ENCODE measurements at regions not wholly inside any gene's neighbourhood (a gene's known extent, or its start where the extent isn't known, plus 50 kb on each side); places are given as distances from the start of the nearest gene placed in this dataset.

DNA sequence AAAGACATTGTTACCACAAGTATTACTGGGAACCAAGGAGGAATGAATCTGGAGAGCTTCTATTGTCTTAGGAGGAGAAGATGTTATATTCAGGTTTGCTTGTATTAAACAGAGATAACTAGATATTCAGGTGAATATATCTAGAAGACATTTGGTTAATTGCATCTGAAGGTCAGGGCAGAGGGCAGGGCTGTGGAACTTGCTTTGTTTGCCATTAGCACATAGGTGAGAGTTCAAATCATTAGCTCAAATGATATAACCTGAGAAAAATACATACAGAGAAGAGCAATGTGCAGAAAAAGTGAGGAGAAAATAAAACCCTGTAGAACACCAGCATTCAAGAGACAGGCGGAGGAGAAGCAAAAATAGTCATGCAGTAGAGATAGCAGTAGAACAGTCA, 116.8 kb downstream of the DNAJB9 start:
- no peak for DNase-seq (ENCODE audit: low read depth in 2 of 2)

DNA sequence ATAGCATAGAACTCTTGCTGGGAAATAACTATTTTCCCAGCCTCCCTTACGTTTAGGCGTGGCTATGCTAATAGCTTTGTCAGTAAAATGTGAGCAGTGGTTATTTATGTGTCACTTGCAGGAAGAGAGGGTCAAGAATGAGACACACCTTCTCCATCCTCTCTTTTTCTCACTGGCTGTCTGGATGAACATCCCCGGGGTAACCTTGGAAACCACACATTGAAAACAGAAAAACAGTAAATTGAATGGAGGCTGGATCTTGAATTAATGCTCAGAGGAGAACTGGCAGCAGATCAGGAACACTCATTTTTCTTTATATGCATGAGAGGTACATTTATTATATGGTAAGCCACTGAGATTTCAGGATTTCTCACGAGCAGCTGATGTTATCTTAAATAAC, 127.6 kb downstream of the DNAJB9 start:
- DNase-seq (ENCODE audit: low read depth in 2 of 2): no peak

DNA sequence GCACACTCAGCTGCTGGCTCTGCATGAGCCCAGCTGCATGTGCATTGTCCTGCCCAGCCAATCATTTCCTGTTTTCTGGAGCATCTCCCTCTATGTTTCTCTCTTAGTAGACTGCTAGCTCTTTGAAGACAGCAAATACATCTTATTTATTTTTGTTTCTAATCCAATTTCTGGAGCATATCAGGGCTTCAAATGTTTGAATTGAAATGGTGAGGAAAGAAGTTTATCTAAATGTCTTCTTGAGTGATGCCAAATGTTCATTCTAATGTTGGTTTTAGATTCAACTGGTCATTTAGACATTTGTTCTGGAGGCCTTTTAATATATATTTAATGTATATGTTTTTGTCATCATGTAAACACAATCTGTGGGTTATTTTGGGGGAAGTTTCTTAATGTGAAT, 141.9 kb downstream of the DNAJB9 start:
- DNase-seq (ENCODE audit: low read depth in 2 of 2): no peak

DNA sequence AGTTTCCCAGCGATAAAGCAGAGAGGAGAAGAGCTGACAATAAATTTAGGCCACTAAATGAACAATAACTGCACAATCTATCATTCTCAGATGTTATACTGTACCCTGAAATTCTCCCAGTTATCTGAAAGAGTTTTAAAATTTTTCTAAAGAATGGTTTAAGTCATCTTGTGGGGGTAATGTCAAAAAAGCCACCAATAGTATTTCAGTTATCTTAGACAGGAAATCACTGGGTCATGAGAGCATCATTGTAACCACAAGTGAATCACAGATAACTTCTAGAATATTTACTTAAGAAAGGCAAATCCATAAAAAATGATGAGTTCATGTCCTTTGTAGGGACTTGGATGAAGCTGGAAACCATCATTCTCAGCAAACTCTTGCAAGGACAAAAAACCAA, 147.1 kb downstream of the DNAJB9 start:
- DNase-seq (ENCODE audit: low read depth in 2 of 2): no peak

DNA sequence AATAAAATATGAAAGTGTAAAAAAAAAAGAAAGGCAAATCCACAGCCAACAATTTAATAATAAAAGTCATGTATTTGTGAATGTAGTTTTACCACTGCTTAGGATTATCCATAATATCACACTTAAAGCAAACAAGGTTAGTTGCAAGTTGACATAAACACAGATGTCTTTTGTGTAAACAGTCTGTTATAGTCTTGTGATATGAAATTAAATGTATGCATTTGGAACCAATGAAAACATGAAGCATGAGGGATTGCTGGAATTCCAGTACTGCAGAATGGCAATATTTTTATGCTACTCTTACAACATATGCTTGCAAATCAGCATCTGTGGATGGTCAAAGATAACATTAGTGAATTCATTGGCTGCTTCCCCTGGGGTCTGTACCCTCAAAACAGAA, 148.1 kb downstream of the DNAJB9 start:
- DNase-seq (ENCODE audit: low read depth in 2 of 2): no peak

DNA sequence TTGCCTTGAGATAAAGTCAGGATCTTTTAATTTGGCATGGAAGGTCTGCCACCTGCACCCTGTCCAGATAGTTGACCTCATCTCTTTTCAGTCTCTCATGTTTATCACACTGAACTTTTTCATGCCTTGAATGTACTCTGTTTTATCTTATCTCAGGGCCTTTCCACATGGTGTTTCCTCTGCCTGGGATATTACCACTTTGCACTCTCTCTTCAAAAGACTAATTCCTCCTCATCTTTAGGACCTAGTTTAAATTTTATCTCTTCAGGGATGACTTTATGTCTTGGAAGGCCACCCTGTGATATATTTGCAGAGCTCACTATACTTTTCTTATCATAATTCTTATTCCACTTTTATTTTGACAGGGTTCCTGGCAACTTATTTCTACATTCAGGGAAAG, 150.0 kb downstream of the DNAJB9 start:
- DNase-seq (ENCODE audit: low read depth in 2 of 2): no peak

DNA sequence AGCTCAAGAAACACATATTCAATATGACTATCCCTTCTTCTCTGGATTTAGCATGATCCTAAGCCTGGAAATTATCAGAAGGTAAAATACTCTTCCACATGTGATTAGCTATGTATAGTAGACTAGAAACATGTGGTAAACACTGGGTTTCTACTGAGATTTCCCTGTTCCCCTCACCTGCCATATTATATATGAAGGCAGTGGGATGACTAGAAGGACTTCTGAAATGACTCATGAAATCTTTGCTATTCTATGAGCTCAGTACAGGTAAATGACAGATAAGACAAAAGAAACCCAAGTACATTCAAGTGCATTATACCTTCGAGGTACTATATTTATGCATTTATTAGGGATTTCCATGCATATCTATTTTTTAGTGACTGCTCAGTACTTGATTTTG, 152.9 kb downstream of the DNAJB9 start:
- DNase-seq (ENCODE audit: low read depth in 2 of 2): no peak

DNA sequence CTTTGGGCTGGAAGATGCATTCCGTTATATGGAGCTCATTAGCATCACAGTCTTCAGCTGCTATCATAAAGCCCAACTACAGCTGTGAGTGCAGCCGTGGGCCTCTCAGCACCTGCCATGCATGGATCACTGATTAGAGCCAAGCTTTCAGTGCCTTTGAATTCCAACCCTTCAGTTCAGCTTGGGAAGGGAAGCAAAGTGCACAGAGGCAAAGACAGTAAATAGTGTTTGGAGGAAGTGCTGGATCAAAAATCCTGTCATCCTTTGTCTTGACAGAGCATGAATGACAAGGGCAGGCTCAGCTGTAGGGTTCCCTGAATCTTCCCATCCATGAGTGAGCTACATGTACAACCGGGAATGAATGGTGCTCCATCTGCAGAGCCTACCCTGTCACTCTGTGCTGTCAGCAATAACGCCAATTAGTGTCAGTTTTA, 153.7 kb downstream of the DNAJB9 start:
- DNase-seq (ENCODE audit: low read depth in 2 of 2): no peak

DNA sequence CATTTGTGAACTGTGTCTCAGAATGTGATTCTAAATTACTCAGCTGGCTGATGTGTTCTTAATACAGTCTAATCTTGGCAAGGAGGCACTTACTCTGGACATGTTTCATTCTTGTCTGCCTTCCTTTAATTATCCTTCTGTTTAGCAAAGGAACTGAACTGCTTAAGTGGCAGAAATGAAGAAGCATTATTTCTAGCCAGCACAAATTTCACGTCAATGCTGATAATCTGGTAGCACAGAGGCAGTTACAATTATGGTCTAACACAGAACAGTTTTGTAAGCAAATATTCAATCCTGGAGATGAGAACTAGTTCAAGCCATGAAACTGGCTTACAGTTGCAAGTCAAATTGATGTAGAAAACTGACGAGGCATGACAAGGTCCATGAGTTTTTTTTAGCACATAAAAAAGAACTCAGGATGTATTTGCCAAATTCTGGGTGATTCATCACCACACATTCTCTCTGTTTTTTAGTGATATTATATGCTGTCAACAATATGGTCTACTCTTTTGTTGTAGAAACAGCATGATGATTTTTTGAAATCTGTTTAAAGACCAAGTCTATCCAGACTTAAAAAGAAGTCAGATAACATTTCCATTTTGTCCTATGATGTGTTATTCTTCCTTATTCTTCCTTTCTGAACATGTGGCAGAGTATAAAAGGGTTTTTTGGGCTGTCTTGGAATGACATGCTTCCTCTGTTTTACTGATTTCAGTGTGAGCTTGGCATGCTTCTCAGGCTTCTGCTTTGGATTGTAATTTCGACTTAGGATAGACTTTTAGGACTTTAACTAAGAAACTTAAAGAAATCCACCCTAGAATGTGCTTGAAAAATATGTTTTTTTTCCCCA, 154.8 kb downstream of the DNAJB9 start:
- no peak for DNase-seq (ENCODE audit: low read depth in 2 of 2)

DNA sequence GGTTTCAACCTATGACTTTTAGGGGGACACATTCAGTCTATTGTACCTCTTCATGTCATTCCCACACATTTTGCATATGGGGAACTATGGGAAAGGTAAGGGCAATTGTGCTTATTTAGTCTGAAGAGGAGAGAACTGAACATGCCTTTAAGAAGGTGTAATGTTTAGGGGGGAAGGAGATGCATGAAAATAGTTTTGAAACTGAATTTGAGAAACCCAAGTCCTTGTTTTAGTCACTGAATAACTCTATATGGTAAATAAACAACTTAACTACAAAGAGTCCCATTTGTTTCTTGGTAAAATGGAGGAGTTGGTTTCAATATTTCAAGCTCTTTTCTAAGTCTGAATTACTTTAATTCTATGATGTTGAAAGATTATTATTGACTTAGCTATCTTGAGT, 166.1 kb downstream of the DNAJB9 start:
- DNase-seq (ENCODE audit: low read depth in 2 of 2): no peak

DNA sequence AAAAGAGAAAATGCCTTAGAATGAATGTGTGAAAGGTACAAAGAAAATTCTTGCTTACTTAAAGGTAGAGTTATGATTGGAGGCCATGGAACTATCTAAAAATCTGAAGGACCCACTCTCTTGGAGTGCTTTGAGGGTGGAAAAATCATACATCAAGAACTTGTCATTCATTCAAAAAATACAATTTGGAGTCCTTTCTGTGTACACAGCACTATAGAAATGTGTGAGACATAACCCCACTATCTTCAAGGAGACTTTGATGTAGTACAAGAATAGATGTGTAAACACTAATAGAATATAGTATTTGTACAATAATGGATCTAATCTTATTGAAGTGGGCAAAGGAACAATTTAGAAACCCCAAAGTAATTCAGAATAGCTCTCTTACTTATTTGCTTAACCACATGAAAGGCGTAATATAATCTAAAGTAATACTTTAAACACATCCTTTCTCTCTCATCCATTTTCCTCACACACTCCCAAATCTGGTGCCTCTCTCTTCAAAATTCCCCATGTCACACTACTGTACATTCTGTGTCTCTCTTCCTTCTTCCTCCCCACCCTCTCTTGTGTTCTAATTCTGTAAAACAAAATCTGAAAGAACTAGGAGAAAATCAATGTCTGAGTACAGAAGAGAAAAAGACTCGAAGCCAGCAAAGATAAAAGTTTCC, 166.7 kb downstream of the DNAJB9 start:
- no peak for DNase-seq (ENCODE audit: low read depth in 2 of 2)

DNA sequence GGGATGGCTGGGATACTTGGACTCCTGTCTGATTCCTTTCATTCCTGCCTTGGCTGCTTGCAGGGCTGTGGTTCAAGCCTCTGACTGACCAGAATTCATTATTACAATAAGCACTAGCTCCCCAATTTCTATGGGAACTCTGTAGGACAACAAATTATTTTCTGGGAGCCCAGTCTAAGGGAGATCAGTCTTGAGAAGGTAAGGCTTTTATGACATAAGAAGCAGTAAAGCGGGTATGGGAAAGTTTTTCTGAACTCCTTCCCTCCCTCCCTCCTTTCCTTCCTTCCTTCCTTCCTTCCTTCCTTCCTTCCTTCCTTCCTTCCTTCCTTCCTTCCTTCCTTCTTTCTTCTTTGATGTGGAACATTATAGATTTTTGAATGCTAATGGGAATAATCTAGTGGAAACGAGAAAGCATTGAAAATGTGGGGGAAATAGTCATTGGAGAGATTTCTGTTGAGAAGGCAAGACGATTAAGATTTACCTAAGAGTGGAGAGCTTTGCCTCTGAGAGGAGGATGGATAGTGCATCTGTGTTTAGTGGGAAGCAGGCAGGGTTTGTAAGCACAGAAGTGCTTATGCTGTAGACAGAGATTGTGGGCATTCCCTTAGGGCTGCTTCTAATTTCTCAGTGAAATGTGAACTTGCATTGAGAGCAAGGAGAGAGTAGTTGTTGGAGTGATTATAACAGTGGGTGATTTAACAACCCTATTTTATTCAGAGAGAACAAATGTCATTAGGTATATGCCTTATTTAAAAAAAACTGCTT, 201.5 kb downstream of the DNAJB9 start:
- DNase-seq (ENCODE audit: low read depth in 2 of 2): no peak

DNA sequence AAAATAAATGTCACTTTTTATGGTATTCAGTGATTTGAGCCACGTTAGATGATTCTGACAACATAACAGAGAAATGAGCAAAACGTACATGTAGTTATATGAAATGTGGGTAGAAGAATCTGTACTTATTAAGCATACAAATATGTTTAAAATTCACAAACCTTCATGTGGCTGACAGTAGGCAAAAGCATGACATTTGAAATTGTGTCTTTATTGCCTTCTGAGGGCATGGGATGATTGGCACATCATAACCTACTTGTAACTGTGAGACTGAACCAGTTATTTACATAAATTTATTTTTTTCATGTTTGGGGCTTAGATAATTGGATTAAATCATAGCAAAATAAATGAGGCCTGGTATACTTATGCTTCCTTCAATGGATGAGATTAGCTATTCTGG, 202.2 kb downstream of the DNAJB9 start:
- DNase-seq (ENCODE audit: low read depth in 2 of 2): no peak

DNA sequence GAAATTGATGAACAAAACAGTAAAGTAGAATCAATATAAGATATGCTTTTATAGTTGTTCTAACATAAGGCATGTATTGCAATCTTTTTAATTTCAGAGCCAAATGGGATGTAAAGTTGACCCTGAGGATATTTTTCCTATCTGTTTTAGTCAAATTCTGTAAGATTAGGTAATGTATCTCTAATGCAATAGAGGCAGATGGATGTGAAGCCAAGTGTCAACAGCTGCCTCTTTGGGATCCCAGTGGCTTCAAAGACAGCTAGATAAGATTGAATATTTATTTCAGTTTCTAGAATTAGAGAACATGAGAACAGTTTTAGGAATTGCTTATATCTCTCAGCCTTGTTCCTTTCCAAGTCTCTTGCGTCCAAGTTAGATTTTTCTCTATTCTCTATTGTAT, 208.3 kb downstream of the DNAJB9 start:
- DNase-seq (ENCODE audit: low read depth in 2 of 2): no peak

DNA sequence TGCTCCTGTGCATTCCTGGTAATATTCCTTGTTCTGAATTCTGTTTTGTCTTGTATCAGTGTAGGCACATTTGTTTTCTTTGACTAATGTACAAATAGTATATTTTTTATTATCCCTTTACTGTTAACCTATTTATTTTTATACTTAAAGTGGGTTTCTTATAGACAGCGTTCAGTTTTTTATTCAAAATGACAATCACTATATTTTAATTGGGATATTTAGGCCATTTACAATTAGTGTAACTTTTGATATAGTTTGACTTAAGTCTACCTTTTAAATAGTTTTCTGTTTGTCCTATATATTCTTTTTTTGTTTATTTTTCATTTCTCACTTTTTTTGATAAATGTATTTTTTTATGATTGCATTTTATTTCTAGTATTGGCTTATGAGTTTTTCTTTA, 219.8 kb downstream of the DNAJB9 start:
- no peak for DNase-seq (ENCODE audit: low read depth in 2 of 2)

DNA sequence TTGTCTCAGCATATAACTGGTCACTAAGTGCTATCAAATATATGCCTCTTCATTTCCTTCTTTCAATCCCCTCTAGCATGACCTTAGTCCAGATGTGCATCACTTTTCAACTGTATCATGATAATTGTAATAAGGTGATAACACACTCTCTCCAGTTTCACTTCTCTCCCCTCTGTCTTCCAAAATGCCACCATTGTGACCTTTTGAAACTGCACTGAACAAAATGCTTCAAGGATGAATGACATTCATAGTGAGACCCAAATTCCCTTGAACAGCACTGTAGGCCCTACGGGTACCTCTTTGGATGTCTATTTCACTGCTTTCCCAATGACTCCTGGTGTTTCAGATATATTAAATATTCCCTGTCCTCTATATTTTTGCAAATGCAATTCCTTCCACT, 224.8 kb downstream of the DNAJB9 start:
- DNase-seq (ENCODE audit: low read depth in 2 of 2): no peak

DNA sequence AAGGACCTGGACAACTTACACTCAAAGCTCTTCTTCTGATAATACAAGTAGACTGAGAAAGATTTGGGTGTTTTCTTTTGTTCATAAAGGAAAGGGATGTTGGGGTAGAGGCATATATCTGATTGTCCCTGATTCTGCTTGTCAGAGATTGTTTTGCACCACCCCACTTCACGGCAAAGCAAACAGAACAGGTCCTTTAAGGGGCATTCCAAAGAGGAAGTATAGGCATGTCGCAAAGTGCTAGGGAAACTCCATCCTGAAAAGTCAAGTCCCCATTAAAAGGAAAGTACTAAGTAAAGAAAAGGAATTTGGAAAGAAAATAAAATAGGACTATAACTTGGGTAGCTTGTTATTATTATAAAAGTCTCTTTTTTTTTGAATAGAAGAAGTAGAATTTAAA, 233.0 kb downstream of the DNAJB9 start:
- DNase-seq (ENCODE audit: low read depth in 2 of 2): no peak

DNA sequence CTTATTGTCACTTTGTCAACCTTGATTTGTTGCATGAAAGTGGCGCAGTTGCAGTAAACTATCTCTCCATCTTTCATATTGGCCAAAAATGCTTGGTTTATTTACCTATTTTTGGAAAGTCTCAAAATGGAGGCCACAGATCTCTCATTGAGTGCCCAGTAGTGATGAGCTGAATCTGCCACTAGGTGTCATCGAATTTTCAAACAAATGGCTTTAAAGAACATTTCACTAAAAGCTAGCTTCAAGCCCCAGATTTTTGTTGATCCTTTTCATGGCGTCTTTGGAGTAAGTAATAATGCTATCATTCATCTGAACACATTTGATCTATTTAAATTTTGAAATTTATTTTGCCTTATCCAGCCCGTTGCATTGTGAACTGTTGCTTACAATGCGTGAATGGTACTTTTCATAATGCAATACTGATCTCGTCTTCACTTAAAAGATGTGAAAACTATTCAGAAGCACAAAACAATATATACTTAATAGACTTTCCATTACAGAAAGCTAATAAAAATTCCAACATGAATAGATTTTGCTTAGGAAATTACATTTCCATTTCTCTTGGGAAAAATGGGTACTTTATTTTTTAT, 236.2 kb downstream of the DNAJB9 start:
- no peak for DNase-seq (ENCODE audit: low read depth in 2 of 2)

DNA sequence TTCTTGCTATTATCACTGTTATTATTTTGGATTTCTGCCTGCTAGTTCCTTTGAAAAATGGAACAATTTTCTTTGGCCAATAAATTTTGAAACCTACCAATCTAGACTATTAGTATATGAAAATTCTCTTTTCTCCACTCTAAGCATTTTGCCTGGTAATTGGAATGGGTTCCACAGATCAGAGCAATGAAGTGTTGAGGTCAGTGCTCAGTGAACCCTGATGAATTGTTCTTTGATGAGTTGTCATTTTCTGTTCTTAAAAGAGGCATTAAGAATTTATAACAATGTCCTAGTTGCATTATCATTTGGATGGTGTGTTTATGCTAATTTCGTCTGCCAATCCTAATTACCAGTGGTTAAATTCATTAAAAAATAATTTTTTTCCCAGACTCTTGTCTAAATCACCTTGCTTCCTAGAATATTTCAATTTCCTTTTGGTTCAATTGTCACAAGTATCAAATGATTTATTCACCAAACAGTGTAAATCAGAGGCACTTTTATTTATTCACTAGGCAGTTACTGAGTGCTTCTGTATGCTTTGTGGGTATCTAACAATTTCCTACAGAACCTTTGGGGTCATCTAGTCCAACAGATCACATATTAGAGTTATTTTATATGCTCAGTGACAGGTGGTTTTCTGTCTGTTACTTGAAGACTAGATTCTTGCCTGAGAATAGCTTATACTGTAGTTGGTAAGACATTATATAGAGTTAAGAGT, 239.0 kb downstream of the DNAJB9 start:
- DNase-seq (ENCODE audit: low read depth in 2 of 2): no peak

DNA sequence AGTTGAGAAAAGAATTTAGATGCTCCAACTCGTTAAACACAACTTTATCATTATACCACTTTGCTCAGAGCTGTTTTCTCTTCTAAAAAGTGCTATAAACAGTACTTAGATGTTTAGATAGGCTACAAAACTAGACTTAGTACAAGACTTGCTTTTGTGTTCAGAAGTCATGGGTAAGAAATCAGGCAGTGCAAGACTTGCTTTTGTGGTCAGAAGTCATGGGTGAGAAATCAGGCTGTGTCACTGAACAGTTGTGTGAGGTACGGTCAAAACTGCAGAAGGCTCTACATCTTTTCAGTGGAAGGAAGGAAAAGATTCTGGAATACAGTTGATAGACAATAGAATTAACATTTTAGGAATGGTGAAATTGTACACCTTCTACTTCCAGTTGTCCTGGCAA, 239.7 kb downstream of the DNAJB9 start:
- DNase-seq (ENCODE audit: low read depth in 2 of 2): no peak

DNA sequence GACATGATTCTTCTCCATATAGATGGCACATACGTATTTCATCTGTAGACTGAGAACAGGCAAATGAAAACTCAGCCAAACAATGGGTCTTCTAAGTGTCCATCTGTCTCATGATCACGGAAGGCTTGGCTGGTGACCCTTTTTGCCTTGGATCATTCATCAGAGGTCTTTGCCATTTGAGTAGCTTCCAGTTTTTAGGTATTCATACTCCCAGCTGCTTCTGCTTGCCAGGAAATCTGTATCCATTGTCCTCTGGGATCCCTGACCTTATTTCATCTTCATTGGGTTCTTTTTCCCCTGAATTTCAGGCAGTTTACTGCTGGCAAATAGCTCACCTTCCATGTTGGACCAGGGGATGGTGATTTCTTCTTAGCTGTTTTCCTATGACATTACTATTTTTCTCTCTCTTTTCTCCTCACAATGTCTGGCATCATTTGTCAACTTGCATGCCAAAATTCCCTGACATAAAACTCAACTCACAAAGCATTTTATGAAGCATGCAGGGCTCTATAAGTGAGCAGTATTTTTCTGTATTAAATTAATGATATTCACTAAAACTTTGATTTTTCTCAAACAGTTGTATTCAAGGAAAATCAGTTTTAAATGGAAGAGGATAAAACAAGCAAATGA, 241.2 kb downstream of the DNAJB9 start:
- no peak for DNase-seq (ENCODE audit: low read depth in 2 of 2)
